ENCODE measurements at regions not wholly inside any gene's neighbourhood (a gene's known extent, or its start where the extent isn't known, plus 50 kb on each side); places are given as distances from the start of the nearest gene placed in this dataset.

GRCh38 chr2:19598971-19599370 is 240.5 kb upstream of the OSR1 start:
- no peak for DNase-seq

GRCh38 chr2:19592197-19592596 is 233.8 kb upstream of the OSR1 start:
- DNase-seq = no peak

DNA sequence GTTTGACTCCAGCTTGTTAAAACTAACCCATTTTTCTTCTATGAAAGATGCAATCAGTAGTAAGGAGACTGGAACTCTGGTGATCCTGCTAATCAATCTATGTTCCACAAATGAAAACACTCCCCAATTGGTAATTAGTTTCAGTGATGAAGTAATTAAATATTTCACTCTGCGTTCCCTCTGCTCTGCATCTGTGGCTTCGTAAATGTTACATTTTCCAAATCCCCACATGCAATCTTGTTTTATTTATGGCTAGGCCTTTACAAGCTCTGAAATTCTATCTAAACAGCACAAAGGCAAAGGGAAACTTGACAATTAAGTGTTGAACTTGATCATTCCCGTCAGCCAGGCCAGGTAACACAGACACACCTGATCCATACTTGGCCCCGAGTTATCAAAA is 231.4 kb upstream of the OSR1 start:
- DNase-seq = peak; percentile 89

GRCh38 chr2:19580830-19581229 is 222.4 kb upstream of the OSR1 start:
- no peak for DNase-seq

DNA sequence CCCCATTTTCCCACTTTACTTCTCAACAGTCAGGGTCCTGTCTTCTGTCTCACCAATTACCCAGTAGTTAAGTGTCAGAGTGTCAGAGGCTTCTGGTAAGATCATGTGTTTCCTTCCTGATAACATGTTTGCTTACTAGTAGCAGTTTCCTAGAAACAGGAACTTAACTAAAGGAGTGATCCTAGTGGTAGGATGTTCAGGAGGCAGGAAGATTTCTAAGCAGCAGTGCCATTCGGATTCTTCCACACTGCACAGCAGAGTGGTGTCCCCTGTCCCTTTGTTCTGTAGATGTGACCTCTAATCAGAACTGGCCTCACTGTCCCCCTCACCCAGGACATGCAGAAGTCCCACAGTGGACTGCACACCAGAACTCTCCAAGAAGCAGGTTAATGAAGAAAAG is 221.8 kb upstream of the OSR1 start:
- DNase-seq = peak; percentile 13

DNA sequence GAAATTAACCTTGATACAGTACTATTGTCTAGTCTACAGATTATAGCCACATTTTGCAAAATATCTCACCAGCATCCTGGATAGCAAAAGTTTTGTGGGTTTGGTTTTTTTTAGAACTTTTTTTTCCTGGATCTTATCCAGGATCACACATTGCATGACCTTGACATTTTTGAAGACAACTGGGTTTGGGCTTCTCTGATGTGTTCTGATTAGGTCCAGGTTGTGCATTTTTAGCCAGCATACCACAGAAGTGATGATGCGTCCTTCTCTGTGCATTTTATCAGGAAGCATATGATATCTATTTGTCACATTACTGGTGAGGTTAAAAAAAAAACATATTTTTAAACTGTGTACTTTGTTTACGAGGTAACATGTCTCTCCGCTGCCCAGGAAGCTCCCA is 221.0 kb upstream of the OSR1 start:
- DNase-seq = no peak

DNA sequence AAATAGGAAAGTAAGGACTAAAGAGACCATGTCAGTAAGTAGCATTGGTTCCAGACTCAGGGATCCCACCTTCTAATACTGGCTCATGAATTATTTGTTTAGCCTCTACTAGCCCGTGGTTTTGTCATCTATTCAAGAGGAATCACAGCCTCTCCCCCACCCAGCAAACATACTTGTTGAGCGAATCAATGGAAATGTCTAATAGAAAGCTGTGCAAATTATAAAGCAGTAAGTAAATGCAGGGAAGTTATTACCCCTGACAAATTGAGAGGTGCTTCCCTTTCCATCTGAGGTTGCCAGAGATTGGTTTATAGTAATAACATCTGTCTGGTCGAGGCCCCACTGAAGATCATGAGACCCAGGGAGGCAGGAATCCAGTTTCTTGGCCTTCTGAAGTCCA is 219.3 kb upstream of the OSR1 start:
- DNase-seq = no peak

- DNase-seq = peak; percentile 48
These were observed 218.0 kb upstream of the OSR1 start for GRCh38 chr2:19576411-19576810.

DNA sequence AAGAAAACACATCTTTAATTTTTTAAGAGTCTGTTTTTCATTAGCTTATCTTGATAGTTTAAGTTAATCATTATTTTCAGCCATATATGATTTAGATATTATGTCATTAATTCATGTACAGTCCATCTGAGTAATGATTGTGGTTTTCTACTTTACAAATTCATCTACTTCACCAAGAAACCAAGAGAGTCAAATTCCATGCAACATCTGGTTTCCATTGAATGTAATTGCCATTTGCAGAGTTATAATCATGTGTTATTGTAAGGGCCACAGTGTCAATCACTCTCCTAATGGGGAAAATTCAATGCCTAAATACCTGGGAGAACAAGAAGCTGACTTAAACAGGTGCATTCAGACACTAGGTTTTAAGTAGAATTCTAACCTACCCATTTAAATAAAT is 217.2 kb upstream of the OSR1 start:
- DNase-seq = peak; percentile 85

DNA sequence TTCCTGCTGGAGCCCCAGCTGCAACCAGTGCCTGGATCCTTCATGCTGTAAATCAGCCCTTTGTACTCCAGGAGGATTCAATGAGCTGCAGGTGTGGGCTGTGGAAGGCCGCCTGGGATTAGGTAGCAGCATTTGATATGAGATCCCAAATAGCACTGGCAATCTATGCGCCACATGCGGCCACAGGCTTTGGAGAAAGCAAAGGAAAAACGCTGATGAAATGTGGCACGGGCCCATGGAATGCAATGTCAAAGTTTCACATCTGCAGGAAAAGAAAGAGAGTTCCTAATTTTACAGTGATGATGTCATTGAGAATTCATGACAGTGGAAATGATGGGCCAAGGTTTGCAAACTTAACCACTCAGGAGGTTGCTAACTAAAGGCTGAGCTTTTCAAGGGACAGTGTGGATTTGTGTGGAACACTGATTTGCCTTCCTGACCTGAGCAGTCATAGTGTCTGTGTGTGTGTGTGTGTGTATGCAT is 216.4 kb upstream of the OSR1 start:
- peak; percentile 97 for DNase-seq

- no peak for DNase-seq
These were observed 215.4 kb upstream of the OSR1 start for GRCh38 chr2:19573784-19574183.

DNA sequence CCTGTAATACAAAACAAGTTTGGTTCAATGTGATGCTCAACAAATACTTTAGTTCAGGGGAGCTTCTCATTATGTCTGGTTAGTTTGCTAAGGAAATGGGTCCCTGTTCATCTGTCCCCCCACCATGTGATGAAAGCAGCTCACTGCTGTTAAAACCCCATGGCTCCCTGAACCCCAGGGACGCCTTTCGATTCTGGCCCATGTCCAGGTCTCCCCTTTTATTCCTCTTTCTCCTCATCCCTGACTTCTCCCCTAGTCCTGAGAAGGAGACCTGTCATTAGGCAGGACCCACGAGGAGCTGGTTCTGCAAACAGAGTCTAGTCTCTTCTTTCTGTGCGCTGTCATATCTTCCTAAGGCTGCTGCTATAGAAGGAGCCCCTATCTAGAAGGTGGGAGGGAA is 213.3 kb upstream of the OSR1 start:
- no peak for DNase-seq

DNA sequence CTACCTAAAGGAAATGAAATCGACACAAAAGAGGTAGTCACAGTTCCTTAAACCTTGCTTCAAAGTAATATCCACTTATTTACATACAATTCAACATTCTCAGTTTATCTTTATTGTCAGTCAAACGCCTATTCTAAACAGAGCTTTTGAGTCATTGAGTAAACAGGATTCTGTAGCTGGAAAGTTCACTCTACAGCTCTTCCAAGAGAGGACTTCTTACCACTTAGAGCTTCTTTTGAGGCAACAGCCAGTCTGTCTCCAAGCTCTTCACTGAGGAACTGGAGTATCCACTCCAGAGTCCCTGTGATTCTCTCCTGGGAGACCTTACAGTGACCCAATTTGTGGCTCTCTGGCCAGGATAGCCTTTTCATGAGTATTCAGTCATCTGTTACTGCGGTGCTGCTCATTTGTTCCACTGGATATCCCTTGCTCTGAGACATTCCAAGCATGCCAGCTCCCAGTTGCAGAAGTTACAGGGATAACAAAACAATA is 210.9 kb upstream of the OSR1 start:
- no peak for DNase-seq

GRCh38 chr2:19568809-19569208 is 210.4 kb upstream of the OSR1 start:
- DNase-seq = no peak

GRCh38 chr2:19560785-19561184 is 202.4 kb upstream of the OSR1 start:
- no peak for DNase-seq

DNA sequence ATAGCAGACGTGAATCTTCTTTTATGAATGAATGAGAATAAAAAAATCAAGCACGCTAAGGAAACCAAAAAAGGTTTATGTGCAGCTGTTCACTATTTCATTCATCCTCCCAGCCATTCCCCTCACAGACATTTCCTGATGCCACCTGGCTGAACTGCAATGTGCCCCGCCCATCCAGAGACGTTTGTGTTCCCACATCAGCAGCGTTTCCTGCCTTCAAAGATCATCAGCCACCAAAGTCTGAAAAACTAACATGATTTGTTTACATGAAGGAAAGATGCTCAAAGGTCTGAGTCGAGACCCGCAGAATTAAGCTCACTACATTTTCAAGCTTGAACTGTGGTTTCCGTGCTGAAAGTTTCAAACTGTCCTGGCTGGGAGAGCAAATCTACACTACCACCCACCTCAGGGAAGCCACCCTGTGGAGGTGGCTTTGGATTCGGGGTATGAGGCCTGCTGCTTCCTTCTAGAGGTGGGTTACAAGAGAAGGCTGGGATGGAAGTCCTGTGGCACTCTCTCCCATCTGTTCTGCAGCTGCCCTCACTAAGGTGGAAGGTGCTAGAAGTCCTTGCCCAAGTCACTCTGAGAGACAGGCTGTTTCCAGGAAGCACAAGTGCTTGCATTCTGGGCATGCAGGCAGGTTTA is 201.3 kb upstream of the OSR1 start:
- DNase-seq = no peak

DNA sequence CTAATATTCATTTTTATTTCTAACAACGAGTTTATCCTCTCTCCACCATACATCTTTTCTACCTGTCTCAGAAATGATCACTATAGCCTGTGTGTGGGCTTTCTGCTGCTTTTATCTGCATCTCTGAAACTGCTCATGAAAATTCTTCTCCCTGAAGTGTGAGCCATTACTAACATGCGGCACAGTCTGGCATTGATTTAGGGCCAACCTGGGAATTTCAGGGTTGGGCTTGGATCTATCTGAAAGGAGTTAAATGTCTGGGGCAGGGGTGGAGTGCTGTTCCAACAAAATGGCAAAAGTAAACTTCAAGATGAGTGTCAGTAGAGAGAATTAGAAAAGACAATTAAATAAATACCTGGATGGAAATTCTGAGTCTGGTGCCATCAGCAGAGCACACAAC is 198.2 kb upstream of the OSR1 start:
- DNase-seq = no peak

DNA sequence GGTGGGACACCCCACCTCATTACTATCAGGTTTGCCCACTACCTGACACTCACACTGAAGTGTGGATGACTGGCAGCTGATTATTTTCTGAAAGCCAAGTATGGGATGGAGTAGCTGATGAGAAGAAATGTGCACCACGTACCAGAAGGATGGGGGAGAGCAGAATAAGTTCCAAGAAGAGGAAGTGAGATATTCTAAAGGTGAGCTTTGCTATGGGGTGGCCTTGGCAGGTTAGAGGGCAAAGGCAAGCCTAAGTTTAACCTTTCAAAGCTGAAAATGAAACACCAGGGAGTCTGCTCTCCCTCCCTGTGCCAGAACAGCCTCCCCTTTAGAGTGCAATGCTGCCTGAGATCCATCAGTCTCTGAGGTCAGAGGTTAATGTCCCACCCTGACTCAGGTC is 196.1 kb upstream of the OSR1 start:
- DNase-seq = no peak

- DNase-seq = peak; percentile 25
These were observed 193.8 kb upstream of the OSR1 start for GRCh38 chr2:19552270-19552669.

DNA sequence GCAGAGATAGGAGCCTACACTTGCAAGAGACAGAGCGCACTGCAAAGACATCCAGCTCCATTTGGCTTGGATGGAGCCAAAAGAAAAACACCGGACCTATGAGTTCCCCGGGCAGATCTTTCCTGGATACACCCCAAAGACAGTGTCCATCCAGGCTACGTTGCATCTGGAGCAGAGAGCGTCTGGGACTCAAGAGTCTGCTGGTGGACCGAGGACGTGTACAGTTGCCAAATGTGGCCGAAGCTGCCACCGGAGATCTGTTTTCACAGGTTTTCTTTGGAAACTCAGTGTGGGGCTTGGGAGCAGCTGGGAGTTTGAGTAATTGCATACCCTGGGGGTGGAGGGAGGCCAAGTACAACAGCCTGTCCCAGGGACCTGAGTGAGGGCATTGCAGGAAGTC is 192.3 kb upstream of the OSR1 start:
- DNase-seq = no peak

- DNase-seq = no peak
These were observed 191.4 kb upstream of the OSR1 start for GRCh38 chr2:19549821-19550220.

GRCh38 chr2:19548116-19548515 is 189.7 kb upstream of the OSR1 start:
- no peak for DNase-seq

- DNase-seq = no peak
These were observed 188.9 kb upstream of the OSR1 start for GRCh38 chr2:19547321-19547720.

DNA sequence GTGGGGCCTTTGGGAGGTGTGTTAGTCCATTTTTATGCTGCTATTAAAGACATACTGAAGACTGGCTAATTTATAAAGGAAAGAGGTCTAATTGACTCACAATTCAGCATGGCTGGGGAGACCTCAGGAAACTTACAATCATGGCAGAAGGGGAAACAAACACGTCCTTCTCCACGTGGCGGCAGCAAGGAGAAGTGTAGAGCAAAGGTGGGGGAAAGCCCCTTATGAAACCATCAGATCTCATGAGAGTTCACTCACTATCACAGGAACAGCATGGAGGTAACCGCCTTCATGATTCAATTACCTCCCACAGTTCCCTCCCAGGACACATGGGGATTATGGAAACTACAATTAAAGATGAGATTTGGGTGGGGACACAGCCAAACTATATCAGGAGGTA is 187.1 kb upstream of the OSR1 start:
- no peak for DNase-seq
